HFFc6 (cell line): ENCODE measurements at regions not wholly inside any gene's neighbourhood (a gene's known extent, or its start where the extent isn't known, plus 50 kb on each side); places are given as distances from the start of the nearest gene placed in this dataset.
A peak's percentile ranks its signal among the peaks of the same experiment; 100 is the strongest.

ENCODE experiments used
- DNase-seq: peaks from one replicate; pipeline ENCODE4 v3.0.0-alpha.2; 2018
- H3K27ac Mint-ChIP-seq: 2 replicates; pipeline ENCODE4 v1.8.0; 2020; ENCODE audit warnings: mild to moderate bottlenecking, mixed read lengths
- H3K27me3 Mint-ChIP-seq: 2 replicates; pipeline ENCODE4 v1.8.0; 2021; ENCODE audit warnings: mild to moderate bottlenecking, moderate library complexity, mixed read lengths; ENCODE audit not compliant: insufficient read depth
- H3K36me3 Mint-ChIP-seq: 2 replicates; pipeline ENCODE4 v1.8.0; 2021; ENCODE audit warnings: low read depth, mixed read lengths
- H3K4me1 Mint-ChIP-seq: 2 replicates; pipeline ENCODE4 v1.8.0; 2020; ENCODE audit warnings: low read depth, mixed read lengths
- H3K4me3 Mint-ChIP-seq: 2 replicates; pipeline ENCODE4 v1.8.0; 2020; ENCODE audit warnings: mild to moderate bottlenecking, moderate library complexity, mixed read lengths
- H3K9me3 Mint-ChIP-seq: 2 replicates; pipeline ENCODE4 v1.8.0; 2020; ENCODE audit warnings: mild to moderate bottlenecking, mixed read lengths
- TF ChIP-seq, protein P1 (sequence below): fragments of 200-600 bp; sonication (generic); IDR thresholded peaks from 2 replicates; pipeline ENCODE4 v1.5.0; 2021; ENCODE audit warnings: antibody characterized with exemption, mild to moderate bottlenecking

DNA sequence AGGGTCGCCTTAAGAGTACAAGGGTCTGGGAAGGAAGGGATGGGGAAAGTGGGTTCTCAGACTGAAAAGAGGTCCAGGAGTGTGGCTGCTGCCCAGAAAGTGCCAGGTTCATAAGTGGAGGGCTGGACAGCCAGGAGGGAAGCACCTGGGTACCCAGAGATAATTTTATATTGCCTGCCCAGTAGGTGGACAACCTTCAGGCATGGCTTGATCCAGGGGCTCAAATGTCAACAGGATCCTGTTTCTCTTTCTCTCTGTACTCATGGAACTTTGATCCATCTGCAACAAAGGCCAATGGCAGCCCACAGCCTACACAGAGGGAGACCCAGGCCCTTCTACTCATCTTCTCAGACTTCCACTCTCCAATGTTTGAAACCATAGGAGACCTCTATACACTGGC, 80.5 kb upstream of the GRK3 start:
- H3K36me3 Mint-ChIP-seq = 0 out of 2 replicates have a peak, but pooled peaks cover 4% of the 10 kb centered on the region
- peaks cover 2% of the 10 kb centered on the region; the same call in 1 of the 2 replicates for H3K27me3 Mint-ChIP-seq
- H3K9me3 Mint-ChIP-seq = no peaks in the 10 kb centered on the region
- no peak overlapping the region for H3K4me3 Mint-ChIP-seq
- TF ChIP-seq, protein P1, sequence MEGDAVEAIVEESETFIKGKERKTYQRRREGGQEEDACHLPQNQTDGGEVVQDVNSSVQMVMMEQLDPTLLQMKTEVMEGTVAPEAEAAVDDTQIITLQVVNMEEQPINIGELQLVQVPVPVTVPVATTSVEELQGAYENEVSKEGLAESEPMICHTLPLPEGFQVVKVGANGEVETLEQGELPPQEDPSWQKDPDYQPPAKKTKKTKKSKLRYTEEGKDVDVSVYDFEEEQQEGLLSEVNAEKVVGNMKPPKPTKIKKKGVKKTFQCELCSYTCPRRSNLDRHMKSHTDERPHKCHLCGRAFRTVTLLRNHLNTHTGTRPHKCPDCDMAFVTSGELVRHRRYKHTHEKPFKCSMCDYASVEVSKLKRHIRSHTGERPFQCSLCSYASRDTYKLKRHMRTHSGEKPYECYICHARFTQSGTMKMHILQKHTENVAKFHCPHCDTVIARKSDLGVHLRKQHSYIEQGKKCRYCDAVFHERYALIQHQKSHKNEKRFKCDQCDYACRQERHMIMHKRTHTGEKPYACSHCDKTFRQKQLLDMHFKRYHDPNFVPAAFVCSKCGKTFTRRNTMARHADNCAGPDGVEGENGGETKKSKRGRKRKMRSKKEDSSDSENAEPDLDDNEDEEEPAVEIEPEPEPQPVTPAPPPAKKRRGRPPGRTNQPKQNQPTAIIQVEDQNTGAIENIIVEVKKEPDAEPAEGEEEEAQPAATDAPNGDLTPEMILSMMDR = no peak
- peaks cover 9% of the 10 kb centered on the region for H3K4me1 Mint-ChIP-seq
- H3K27ac Mint-ChIP-seq = no peak overlapping the region
- DNase-seq = no peak

DNA sequence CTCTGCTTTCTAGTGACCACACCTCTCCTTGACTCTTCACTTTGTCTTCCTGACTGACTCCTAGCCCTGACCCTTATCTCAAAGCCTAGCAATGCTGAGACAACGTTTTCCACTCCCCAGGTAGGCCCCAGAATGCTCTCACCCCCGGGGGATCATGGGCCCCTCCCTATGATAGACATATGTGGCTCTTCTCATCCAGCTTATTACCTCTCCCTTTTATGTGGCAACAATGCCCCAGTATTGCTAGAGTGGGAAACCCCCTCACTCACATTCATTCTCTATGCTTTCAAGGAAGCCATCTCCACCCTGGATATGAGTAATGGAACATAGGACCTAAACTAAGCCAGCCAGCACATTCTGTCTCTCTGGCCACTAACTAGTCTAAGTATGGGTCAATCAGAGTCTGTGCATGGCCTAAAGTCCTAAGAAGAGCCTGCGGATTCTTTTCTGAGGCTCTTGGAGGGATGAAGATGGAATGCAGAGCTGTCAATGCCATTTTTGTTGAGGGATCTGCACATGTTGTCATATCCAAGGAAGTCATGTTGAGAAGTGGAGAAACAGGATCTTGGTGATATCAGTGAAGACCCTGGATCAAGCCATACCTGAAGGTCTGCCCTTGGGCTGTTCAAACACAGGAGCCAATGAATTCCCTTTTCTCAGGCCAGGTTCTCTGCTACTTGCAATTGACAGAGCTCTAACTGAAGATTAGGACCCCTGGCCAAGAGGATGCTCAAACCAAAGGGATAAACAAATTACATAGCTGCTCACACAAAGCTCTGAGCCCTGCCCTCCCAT, 79.8 kb upstream of the GRK3 start:
- Mint-ChIP-seq H3K9me3 (no peaks in the 10 kb centered on the region), H3K4me3 (no peak overlapping the region), H3K36me3 (0 out of 2 replicates have a peak, but pooled peaks cover 4% of the 10 kb centered on the region), H3K4me1 (peaks cover 9% of the 10 kb centered on the region), H3K27ac (no peak overlapping the region), H3K27me3 (peaks cover 2% of the 10 kb centered on the region; the same call in 1 of the 2 replicates)
- no peak for DNase-seq
- TF ChIP-seq, protein P1 = no peak

- H3K27ac Mint-ChIP-seq = no peak overlapping the region
- H3K4me3 Mint-ChIP-seq = no peak overlapping the region
- no peaks in the 10 kb centered on the region for H3K9me3 Mint-ChIP-seq
- no peak for DNase-seq
- H3K27me3 Mint-ChIP-seq = peaks cover 2% of the 10 kb centered on the region; the same call in 1 of the 2 replicates
- 0 out of 2 replicates have a peak, but pooled peaks cover 4% of the 10 kb centered on the region for H3K36me3 Mint-ChIP-seq
- peaks cover 9% of the 10 kb centered on the region for H3K4me1 Mint-ChIP-seq
- TF ChIP-seq, protein P1 = no peak
Observed at GRCh38 chr22:25485626-25486545, 78.6 kb upstream of the GRK3 start.

DNA sequence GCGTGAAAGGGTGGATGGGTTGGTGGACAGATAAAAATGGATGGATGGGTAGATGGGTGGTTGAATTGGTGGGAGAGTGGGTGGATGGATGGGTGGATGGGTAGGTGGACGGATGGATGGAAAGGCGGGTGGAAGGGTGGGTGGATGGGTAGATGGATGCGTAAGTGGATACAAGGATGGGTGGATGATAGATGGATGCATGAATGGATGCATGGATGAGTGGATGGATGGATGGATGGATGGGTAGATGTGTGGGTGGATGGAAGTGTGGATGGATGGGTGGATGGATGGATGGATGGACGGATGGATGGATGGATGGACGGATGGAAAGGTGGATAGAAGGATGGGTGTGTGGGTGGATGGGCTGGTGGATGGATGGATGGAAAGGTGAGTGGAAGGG, 77.0 kb upstream of the GRK3 start:
- peaks cover 2% of the 10 kb centered on the region; the same call in 1 of the 2 replicates for H3K27me3 Mint-ChIP-seq
- no peaks in the 10 kb centered on the region for H3K36me3 Mint-ChIP-seq
- DNase-seq = no peak
- H3K4me3 Mint-ChIP-seq = no peak overlapping the region
- no peaks in the 10 kb centered on the region for H3K9me3 Mint-ChIP-seq
- H3K27ac Mint-ChIP-seq = no peak overlapping the region
- TF ChIP-seq, protein P1 = no peak
- H3K4me1 Mint-ChIP-seq = peaks cover 9% of the 10 kb centered on the region

- Mint-ChIP-seq H3K4me1 (peaks cover 9% of the 10 kb centered on the region), H3K27me3 (peaks cover 4% of the 10 kb centered on the region; the same call in 1 of the 2 replicates), H3K27ac (no peak overlapping the region), H3K9me3 (no peaks in the 10 kb centered on the region), H3K4me3 (no peak overlapping the region), H3K36me3 (no peaks in the 10 kb centered on the region)
- TF ChIP-seq, protein P1 = no peak
- DNase-seq = peak; percentile 27
Observed at GRCh38 chr22:25488244-25489020, 76.0 kb upstream of the GRK3 start.
